ENCODE measurements at regions not wholly inside any gene's neighbourhood (a gene's known extent, or its start where the extent isn't known, plus 50 kb on each side); places are given as distances from the start of the nearest gene placed in this dataset.

DNA sequence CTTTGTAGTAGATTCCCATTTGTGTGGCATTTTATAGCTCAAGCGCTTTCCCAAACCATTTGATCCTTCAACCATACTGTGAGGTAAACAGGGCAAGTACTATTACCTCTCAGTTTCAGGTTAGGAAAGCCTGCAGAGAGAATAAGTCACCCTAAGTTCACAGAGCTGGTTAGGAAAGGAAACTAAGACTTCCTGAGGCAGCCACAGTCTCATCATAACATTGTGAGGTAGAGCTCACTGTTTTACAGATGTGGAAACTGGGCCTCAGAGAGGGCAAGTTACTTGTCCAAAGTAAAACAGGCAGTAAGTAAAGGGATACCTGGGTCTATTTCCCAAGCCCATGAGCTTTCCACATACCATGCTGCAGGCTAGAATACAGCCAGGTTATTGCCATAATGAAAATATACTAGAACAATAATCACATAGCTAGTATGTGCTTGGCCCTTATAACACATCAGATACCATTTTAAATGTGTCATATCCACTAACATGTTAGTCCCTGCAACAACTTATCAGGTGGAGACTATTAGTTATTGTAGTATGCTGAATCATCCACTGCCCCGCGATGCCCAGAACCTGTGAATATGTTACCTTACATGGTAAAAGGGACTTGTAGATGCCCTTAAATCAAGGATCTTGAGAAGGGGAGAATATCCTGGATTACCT lies 150.9 kb upstream of the GRIP1 start:
- no peak overlapping the region for H3K27ac ChIP-seq (ENCODE audit: low read length)
- no peaks in the 10 kb centered on the region for H3K4me1 ChIP-seq (ENCODE audit: insufficient read depth, low read length)
- no peak overlapping the region for H3K4me3 ChIP-seq (ENCODE audit: low read depth in 1 of 2, low read length in 2 of 2)
- H3K36me3 ChIP-seq (ENCODE audit: insufficient read depth, low read length) = no peaks in the 10 kb centered on the region
- H2AFZ ChIP-seq (ENCODE audit: low read depth, low read length) = no peak overlapping the region
- no peak for ATAC-seq (ENCODE audit: insufficient read depth, low read depth)
- H3K9me3 ChIP-seq (ENCODE audit: insufficient read depth, low read length, severe bottlenecking) = no peaks in the 10 kb centered on the region
- TF ChIP-seq EZH2 (IDR thresholded peaks at IDR 0.05; ENCODE audit: borderline replicate concordance, low read depth, low read length, severe bottlenecking) = no peak
- TF ChIP-seq, protein P1, sequence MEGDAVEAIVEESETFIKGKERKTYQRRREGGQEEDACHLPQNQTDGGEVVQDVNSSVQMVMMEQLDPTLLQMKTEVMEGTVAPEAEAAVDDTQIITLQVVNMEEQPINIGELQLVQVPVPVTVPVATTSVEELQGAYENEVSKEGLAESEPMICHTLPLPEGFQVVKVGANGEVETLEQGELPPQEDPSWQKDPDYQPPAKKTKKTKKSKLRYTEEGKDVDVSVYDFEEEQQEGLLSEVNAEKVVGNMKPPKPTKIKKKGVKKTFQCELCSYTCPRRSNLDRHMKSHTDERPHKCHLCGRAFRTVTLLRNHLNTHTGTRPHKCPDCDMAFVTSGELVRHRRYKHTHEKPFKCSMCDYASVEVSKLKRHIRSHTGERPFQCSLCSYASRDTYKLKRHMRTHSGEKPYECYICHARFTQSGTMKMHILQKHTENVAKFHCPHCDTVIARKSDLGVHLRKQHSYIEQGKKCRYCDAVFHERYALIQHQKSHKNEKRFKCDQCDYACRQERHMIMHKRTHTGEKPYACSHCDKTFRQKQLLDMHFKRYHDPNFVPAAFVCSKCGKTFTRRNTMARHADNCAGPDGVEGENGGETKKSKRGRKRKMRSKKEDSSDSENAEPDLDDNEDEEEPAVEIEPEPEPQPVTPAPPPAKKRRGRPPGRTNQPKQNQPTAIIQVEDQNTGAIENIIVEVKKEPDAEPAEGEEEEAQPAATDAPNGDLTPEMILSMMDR (IDR thresholded peaks at IDR 0.05; ENCODE audit: borderline replicate concordance, extremely low read depth, low read length, poor library complexity, severe bottlenecking) = no peak
- no peaks in the 10 kb centered on the region for H3K79me2 ChIP-seq (ENCODE audit: insufficient read depth, low read length)
- H3K9ac ChIP-seq (ENCODE audit: low read depth, low read length) = no peak overlapping the region
- H4K20me1 ChIP-seq (ENCODE audit: insufficient read depth, low read length) = no peaks in the 10 kb centered on the region
- no peak for DNase-seq
- no peak overlapping the region for H3K4me2 ChIP-seq (ENCODE audit: insufficient read depth, low read length)
- no peaks in the 10 kb centered on the region for H3K27me3 ChIP-seq (ENCODE audit: insufficient read depth, low read length, poor library complexity)

- Histone ChIP-seq H3K9me3 (ENCODE audit: insufficient read depth, low read length, severe bottlenecking) (no peaks in the 10 kb centered on the region), H4K20me1 (ENCODE audit: insufficient read depth, low read length) (no peaks in the 10 kb centered on the region), H3K4me1 (ENCODE audit: insufficient read depth, low read length) (no peaks in the 10 kb centered on the region), H3K9ac (ENCODE audit: low read depth, low read length) (no peak overlapping the region), H2AFZ (ENCODE audit: low read depth, low read length) (no peak overlapping the region), H3K79me2 (ENCODE audit: insufficient read depth, low read length) (no peaks in the 10 kb centered on the region), H3K27me3 (ENCODE audit: insufficient read depth, low read length, poor library complexity) (no peaks in the 10 kb centered on the region), H3K36me3 (ENCODE audit: insufficient read depth, low read length) (no peaks in the 10 kb centered on the region), H3K4me3 (ENCODE audit: low read depth in 1 of 2, low read length in 2 of 2) (no peak overlapping the region), H3K27ac (ENCODE audit: low read length) (no peak overlapping the region), H3K4me2 (ENCODE audit: insufficient read depth, low read length) (no peak overlapping the region)
- TF ChIP-seq, protein P1 (IDR thresholded peaks at IDR 0.05; ENCODE audit: borderline replicate concordance, extremely low read depth, low read length, poor library complexity, severe bottlenecking) = no peak
- TF ChIP-seq EZH2 (IDR thresholded peaks at IDR 0.05; ENCODE audit: borderline replicate concordance, low read depth, low read length, severe bottlenecking) = no peak
- no peak for DNase-seq
- no peak for ATAC-seq (ENCODE audit: insufficient read depth, low read depth)
Observed at GRCh38 chr12:66831495-66831894, 152.6 kb upstream of the GRIP1 start.

- no peak overlapping the region for H3K27ac ChIP-seq (ENCODE audit: low read length)
- no peak for DNase-seq
- no peak overlapping the region for H3K4me2 ChIP-seq (ENCODE audit: insufficient read depth, low read length)
- no peak for ATAC-seq (ENCODE audit: insufficient read depth, low read depth)
- no peaks in the 10 kb centered on the region for H3K79me2 ChIP-seq (ENCODE audit: insufficient read depth, low read length)
- TF ChIP-seq, protein P1 (IDR thresholded peaks at IDR 0.05; ENCODE audit: borderline replicate concordance, extremely low read depth, low read length, poor library complexity, severe bottlenecking) = no peak
- no peak overlapping the region for H2AFZ ChIP-seq (ENCODE audit: low read depth, low read length)
- no peaks in the 10 kb centered on the region for H3K9me3 ChIP-seq (ENCODE audit: insufficient read depth, low read length, severe bottlenecking)
- H3K4me1 ChIP-seq (ENCODE audit: insufficient read depth, low read length) = no peaks in the 10 kb centered on the region
- H3K9ac ChIP-seq (ENCODE audit: low read depth, low read length) = no peak overlapping the region
- H4K20me1 ChIP-seq (ENCODE audit: insufficient read depth, low read length) = no peaks in the 10 kb centered on the region
- H3K4me3 ChIP-seq (ENCODE audit: low read depth in 1 of 2, low read length in 2 of 2) = no peak overlapping the region
- no peaks in the 10 kb centered on the region for H3K27me3 ChIP-seq (ENCODE audit: insufficient read depth, low read length, poor library complexity)
- no peaks in the 10 kb centered on the region for H3K36me3 ChIP-seq (ENCODE audit: insufficient read depth, low read length)
Observed at GRCh38 chr12:66832997-66833396, 154.1 kb upstream of the GRIP1 start.
